H1 (cell line): ENCODE measurements at regions not wholly inside any gene's neighbourhood (a gene's known extent, or its start where the extent isn't known, plus 50 kb on each side); places are given as distances from the start of the nearest gene placed in this dataset.

Experiments used
- BACH1 ChIP-seq: IDR thresholded peaks from 2 replicates; pipeline ENCODE4 v1.6.1; 2012; ENCODE audit warnings: low read length, improper control_type of control experiment
- BCL11A ChIP-seq, 2 experiments: IDR thresholded peaks; one replicate each; pipeline ENCODE4 v1.6.1; 2011; ENCODE audit warnings: low read depth in 2 of 2, low read length in 2 of 2, mild to moderate bottlenecking in 2 of 2
- CHD7 ChIP-seq: fragments of 300-600 bp; sonication (generic); IDR thresholded peaks from 2 replicates; pipeline ENCODE4 v1.7.1; 2012; ENCODE audit warnings: low read length, moderate library complexity, mild to moderate bottlenecking, inconsistent platforms; ENCODE audit not compliant: insufficient replicate concordance
- EZH2 ChIP-seq: fragments of 200-600 bp; sonication (generic); IDR thresholded peaks from 2 replicates; pipeline ENCODE4 v1.7.1; 2012; ENCODE audit warnings: low read depth, mild to moderate bottlenecking, moderate library complexity, low read length, inconsistent platforms; ENCODE audit not compliant: severe bottlenecking
- HDAC6 ChIP-seq: IDR thresholded peaks from one replicate; pipeline ENCODE4 v1.7.1; 2012; ENCODE audit warnings: low read depth, mild to moderate bottlenecking, inconsistent platforms, low read length, moderate library complexity
- JUN ChIP-seq: IDR thresholded peaks from 2 replicates; pipeline ENCODE4 v1.6.1; 2011; ENCODE audit warnings: low read depth, mild to moderate bottlenecking, improper control_type of control experiment, low read length
- KDM5A ChIP-seq: fragments of 200-600 bp; IDR thresholded peaks from 2 replicates; pipeline ENCODE4 v1.7.1; 2012; ENCODE audit warnings: mild to moderate bottlenecking, low read length, inconsistent platforms, mixed read lengths
- MAX ChIP-seq: IDR thresholded peaks from 2 replicates; pipeline ENCODE4 v1.6.1; 2012; ENCODE audit warnings: inconsistent platforms
- RFX5 ChIP-seq: IDR thresholded peaks from 2 replicates; pipeline ENCODE4 v1.6.1; 2011; ENCODE audit warnings: low read depth, low read length, improper control_type of control experiment, borderline replicate concordance
- RXRA ChIP-seq: IDR thresholded peaks from 2 replicates; pipeline ENCODE4 v1.6.1; 2011; ENCODE audit warnings: low read depth, mild to moderate bottlenecking, low read length, moderate library complexity; ENCODE audit not compliant: insufficient read depth
- TAF7 ChIP-seq: optimal IDR thresholded peaks from 2 replicates; pipeline ENCODE3; 2011; ENCODE audit warnings: low read depth, mild to moderate bottlenecking, inconsistent platforms, low read length, moderate library complexity, borderline replicate concordance
- TCF12 ChIP-seq: IDR thresholded peaks from 2 replicates; pipeline ENCODE4 v1.6.1; 2011; ENCODE audit warnings: low read depth, mild to moderate bottlenecking, low read length
- ZNF274 ChIP-seq: IDR thresholded peaks from 2 replicates; pipeline ENCODE4 v1.7.0; 2012; ENCODE audit warnings: low read length, borderline replicate concordance; ENCODE audit errors: extremely low read depth

GRCh38 chr5:167937635-167937998, 353.8 kb upstream of the WWC1 start (continued):
- TF ChIP-seq CHD7 (no peak), MAX (no peak), BACH1 (peak; percentile 91), JUN (no peak), RXRA (no peak), RFX5 (no peak), ZNF274 (no peak), TAF7 (no peak), KDM5A (no peak), TCF12 (no peak), EZH2 (no peak), HDAC6 (no peak), BCL11A (IDR thresholded peaks at IDR 0.05; ENCODE audit: low read depth in 2 of 2, low read length in 2 of 2) (no peak)
